ENCODE measurements at regions not wholly inside any gene's neighbourhood (a gene's known extent, or its start where the extent isn't known, plus 50 kb on each side); places are given as distances from the start of the nearest gene placed in this dataset.

DNA sequence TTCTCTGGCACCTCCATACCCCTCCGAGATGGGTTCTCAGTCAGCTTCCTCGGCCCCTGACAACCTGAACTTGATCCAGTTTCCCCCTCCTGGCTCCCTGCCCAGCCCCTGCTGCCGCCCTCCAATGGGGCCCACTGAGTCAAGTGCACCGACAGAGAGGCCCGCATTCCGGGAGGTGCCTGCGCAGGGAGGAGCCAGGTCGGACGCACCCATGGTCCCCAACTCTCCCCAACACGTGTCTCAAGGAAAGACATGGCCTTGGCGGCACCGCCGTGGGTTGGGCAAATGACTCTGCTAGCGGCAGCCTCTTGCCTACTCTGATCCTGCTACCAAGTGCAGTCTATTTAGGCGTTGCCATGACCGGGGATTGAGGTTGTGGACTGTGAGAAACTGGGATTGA lies 275.3 kb downstream of the SNX13 start:
- ChIA-PET POLR2A (no interaction called here), CTCF (no interaction called here)
- Histone ChIP-seq H3K9me3 (ENCODE audit: control insufficient read depth, insufficient read depth, low read depth, low read length) (no peaks in the 10 kb centered on the region), H3K36me3 (ENCODE audit: control insufficient read depth, insufficient read depth, low read length) (no peaks in the 10 kb centered on the region), H3K27me3 (ENCODE audit: control insufficient read depth, insufficient read depth, low read length) (no peaks in the 10 kb centered on the region), H3K4me3 (ENCODE audit: low read depth in 2 of 2, low read length in 2 of 2) (no peak overlapping the region), H3K27ac (ENCODE audit: low read length) (no peak overlapping the region), H3K4me1 (ENCODE audit: control insufficient read depth, insufficient read depth, low read length) (no peaks in the 10 kb centered on the region)
- no peak for DNase-seq (ENCODE audit: low read depth, low spot score)
- no peak for ATAC-seq
- intact Hi-C loops (cut with micrococcal nuclease; ENCODE audit: unreplicated experiment) (no loop called here), in situ Hi-C loops (cut with HindIII; ENCODE audit: low pct_unique_long_range_greater_than_20kb, low sequenced_read_pairs) (no loop called here)
- BruUV-seq (replicated peaks), result no TSS peak
- TF ChIP-seq REST (IDR thresholded peaks at IDR 0.05; ENCODE audit: insufficient read depth in 1 of 2, low read depth in 2 of 2, low read length in 1 of 2) (no peak), CTCF (IDR thresholded peaks at IDR 0.05) (no peak), SIN3A (IDR thresholded peaks at IDR 0.05; ENCODE audit: borderline replicate concordance, insufficient read depth, low read depth, low read length) (no peak), TCF7L2 (IDR thresholded peaks at IDR 0.05; ENCODE audit: low read depth, low read length) (no peak), POLR2AphosphoS5 (IDR thresholded peaks at IDR 0.05; ENCODE audit: low read depth, low read length) (no peak)

GRCh38 chr7:17668122-17668521 lies 272.2 kb downstream of the SNX13 start:
- Histone ChIP-seq H3K27ac (ENCODE audit: low read length) (no peak overlapping the region), H3K4me3 (ENCODE audit: low read depth in 2 of 2, low read length in 2 of 2) (no peak overlapping the region), H3K27me3 (ENCODE audit: control insufficient read depth, insufficient read depth, low read length) (no peaks in the 10 kb centered on the region), H3K4me1 (ENCODE audit: control insufficient read depth, insufficient read depth, low read length) (no peaks in the 10 kb centered on the region), H3K9me3 (ENCODE audit: control insufficient read depth, insufficient read depth, low read depth, low read length) (no peaks in the 10 kb centered on the region), H3K36me3 (ENCODE audit: control insufficient read depth, insufficient read depth, low read length) (no peaks in the 10 kb centered on the region)
- no TSS peak for BruUV-seq (replicated peaks)
- ChIA-PET CTCF (interaction anchor here (0.6 kb wide), 1 partner anchor 8 kb away, joined by 3 read pairs; no protein-coding TSS in a partner anchor), POLR2A (no interaction called here)
- intact Hi-C loops (cut with micrococcal nuclease; ENCODE audit: unreplicated experiment), result no loop called here
- DNase-seq (ENCODE audit: low read depth, low spot score), result no peak
- in situ Hi-C loops (cut with HindIII; ENCODE audit: low pct_unique_long_range_greater_than_20kb, low sequenced_read_pairs), result no loop called here
- no peak for ATAC-seq
- no peak for TF ChIP-seq CTCF (IDR thresholded peaks at IDR 0.05)
- TF ChIP-seq POLR2AphosphoS5 (IDR thresholded peaks at IDR 0.05; ENCODE audit: low read depth, low read length), result no peak
- no peak for TF ChIP-seq REST (IDR thresholded peaks at IDR 0.05; ENCODE audit: insufficient read depth in 1 of 2, low read depth in 2 of 2, low read length in 1 of 2)
- TF ChIP-seq SIN3A (IDR thresholded peaks at IDR 0.05; ENCODE audit: borderline replicate concordance, insufficient read depth, low read depth, low read length), result no peak
- TF ChIP-seq TCF7L2 (IDR thresholded peaks at IDR 0.05; ENCODE audit: low read depth, low read length), result no peak
